MG63 (cell line): ENCODE measurements at regions not wholly inside any gene's neighbourhood (a gene's known extent, or its start where the extent isn't known, plus 50 kb on each side); places are given as distances from the start of the nearest gene placed in this dataset.
A peak's percentile ranks its signal among the peaks of the same experiment; 100 is the strongest.

Source experiments
- DNase-seq: peaks from one replicate; pipeline ENCODE4 v3.0.0-alpha.2; 2020
- H3K27me3 ChIP-seq: fragments of 250-450 bp; sonication (Bioruptor Pico); 2 replicates; pipeline ENCODE4 v1.5.1; 2020; ENCODE audit warnings: mild to moderate bottlenecking, moderate library complexity
- H3K36me3 ChIP-seq: fragments of 250-450 bp; sonication (Bioruptor Pico); 2 replicates; pipeline ENCODE4 v1.5.1; 2020; ENCODE audit warnings: mild to moderate bottlenecking, moderate library complexity
- H3K4me3 ChIP-seq: fragments of 250-450 bp; sonication (Bioruptor Pico); 2 replicates; pipeline ENCODE4 v1.5.1; 2020; ENCODE audit warnings: mild to moderate bottlenecking, moderate library complexity
- H3K9me3 ChIP-seq: fragments of 250-450 bp; sonication (Bioruptor Pico); 2 replicates; pipeline ENCODE4 v1.5.1; 2020; ENCODE audit warnings: mild to moderate bottlenecking, moderate library complexity

DNA sequence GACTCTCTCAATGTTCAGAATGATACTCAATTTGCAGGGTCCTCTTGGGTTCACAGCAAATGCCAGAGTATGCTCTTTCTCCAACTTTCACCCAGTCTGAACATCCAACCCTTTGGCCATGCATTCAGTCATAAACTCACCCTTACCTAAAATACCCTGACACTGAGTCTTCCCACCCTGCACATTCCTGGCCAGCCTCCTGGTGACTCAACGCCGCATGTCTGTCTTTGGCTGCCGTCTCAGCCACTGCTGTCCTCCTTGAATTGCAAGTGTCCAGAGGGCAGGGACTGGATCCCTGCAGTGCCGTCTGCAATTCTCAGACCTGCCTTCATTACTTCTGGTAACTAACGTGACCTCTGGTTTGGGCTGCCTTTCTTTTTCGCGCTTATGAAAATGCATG is 593.4 kb downstream of the QKI start:
- peak; percentile 45 for DNase-seq
- Histone ChIP-seq H3K4me3 (no peak overlapping the region), H3K36me3 (no peaks in the 10 kb centered on the region)

GRCh38 chr6:164006459-164006858 is 591.9 kb downstream of the QKI start:
- no peak for DNase-seq

More for the DNA sequence above, 593.4 kb downstream of the QKI start:
- no peaks in the 10 kb centered on the region for H3K27me3 ChIP-seq
- H3K9me3 ChIP-seq, result no peaks in the 10 kb centered on the region

GRCh38 chr6:164005004-164005711 is 590.6 kb downstream of the QKI start:
- no peaks in the 10 kb centered on the region for H3K27me3 ChIP-seq
- no peak for DNase-seq
- H3K9me3 ChIP-seq, result no peaks in the 10 kb centered on the region
- no peak overlapping the region for H3K4me3 ChIP-seq
- H3K36me3 ChIP-seq, result no peaks in the 10 kb centered on the region

More at GRCh38 chr6:164006459-164006858, 591.9 kb downstream of the QKI start:
- Histone ChIP-seq H3K4me3 (no peak overlapping the region), H3K27me3 (no peaks in the 10 kb centered on the region), H3K36me3 (no peaks in the 10 kb centered on the region), H3K9me3 (no peaks in the 10 kb centered on the region)

GRCh38 chr6:164000276-164000675 is 585.8 kb downstream of the QKI start:
- Histone ChIP-seq H3K9me3 (no peaks in the 10 kb centered on the region), H3K4me3 (no peak overlapping the region), H3K27me3 (no peaks in the 10 kb centered on the region), H3K36me3 (no peaks in the 10 kb centered on the region)
- DNase-seq, result no peak

GRCh38 chr6:163999475-164000125 is 585.1 kb downstream of the QKI start:
- no peaks in the 10 kb centered on the region for H3K36me3 ChIP-seq
- DNase-seq, result no peak

DNA sequence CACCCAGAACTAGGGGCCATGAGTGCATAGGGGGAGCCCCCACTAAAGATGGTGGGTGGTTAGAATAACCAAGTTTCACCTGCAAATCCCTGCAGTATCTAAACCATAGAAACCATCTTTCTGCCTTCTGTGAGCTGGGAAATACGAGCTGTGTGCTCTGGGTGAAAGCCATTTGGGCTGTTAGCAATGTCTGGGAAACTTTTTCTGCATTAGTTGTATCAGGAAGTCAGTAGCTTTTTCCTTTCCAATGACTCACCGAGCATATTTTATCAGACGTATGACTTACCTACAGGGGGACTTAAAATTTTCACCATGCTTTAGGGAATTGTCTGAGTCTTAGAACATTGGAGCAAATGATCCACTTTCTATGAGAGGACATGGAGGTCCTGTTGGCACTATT is 584.0 kb downstream of the QKI start:
- H3K4me3 ChIP-seq, result no peak overlapping the region
- no peaks in the 10 kb centered on the region for H3K9me3 ChIP-seq
- DNase-seq, result no peak
- H3K27me3 ChIP-seq, result no peaks in the 10 kb centered on the region
- H3K36me3 ChIP-seq, result no peaks in the 10 kb centered on the region

More at GRCh38 chr6:163999475-164000125, 585.1 kb downstream of the QKI start:
- H3K4me3 ChIP-seq, result no peak overlapping the region
- H3K9me3 ChIP-seq, result no peaks in the 10 kb centered on the region
- no peaks in the 10 kb centered on the region for H3K27me3 ChIP-seq

- H3K9me3 ChIP-seq, result no peaks in the 10 kb centered on the region
- no peak overlapping the region for H3K4me3 ChIP-seq
- no peak for DNase-seq
- no peaks in the 10 kb centered on the region for H3K27me3 ChIP-seq
- no peaks in the 10 kb centered on the region for H3K36me3 ChIP-seq
Measured at GRCh38 chr6:163996491-163996890, 582.0 kb downstream of the QKI start.

GRCh38 chr6:163994566-163994965 is 580.0 kb downstream of the QKI start:
- Histone ChIP-seq H3K27me3 (no peaks in the 10 kb centered on the region), H3K4me3 (no peak overlapping the region), H3K9me3 (no peaks in the 10 kb centered on the region), H3K36me3 (no peaks in the 10 kb centered on the region)
- DNase-seq, result no peak

- no peaks in the 10 kb centered on the region for H3K27me3 ChIP-seq
- H3K4me3 ChIP-seq, result no peak overlapping the region
- no peaks in the 10 kb centered on the region for H3K9me3 ChIP-seq
- H3K36me3 ChIP-seq, result no peaks in the 10 kb centered on the region
- DNase-seq, result no peak
Measured at GRCh38 chr6:163992701-163993100, 578.2 kb downstream of the QKI start.

DNA sequence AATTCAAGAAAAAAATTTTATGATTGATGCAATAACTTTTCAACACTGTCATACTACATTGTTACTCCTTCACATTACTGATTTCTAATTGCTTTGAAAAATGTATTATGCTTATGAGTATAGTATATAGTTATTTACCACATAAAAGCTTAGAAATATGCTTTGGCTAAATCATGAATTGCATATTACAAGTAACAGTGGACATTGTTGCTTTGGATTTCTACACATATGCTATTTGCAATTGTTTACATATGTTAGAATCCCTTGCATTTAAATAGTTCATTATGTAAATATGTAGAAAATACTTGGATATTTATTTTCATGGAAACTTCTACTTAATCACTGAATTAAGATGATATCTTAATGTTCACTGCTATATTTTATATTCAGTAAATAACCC is 577.5 kb downstream of the QKI start:
- DNase-seq, result no peak
- Histone ChIP-seq H3K27me3 (no peaks in the 10 kb centered on the region), H3K9me3 (no peaks in the 10 kb centered on the region), H3K4me3 (no peak overlapping the region), H3K36me3 (no peaks in the 10 kb centered on the region)

- H3K9me3 ChIP-seq, result no peaks in the 10 kb centered on the region
- DNase-seq, result no peak
- no peaks in the 10 kb centered on the region for H3K36me3 ChIP-seq
- no peak overlapping the region for H3K4me3 ChIP-seq
- H3K27me3 ChIP-seq, result no peaks in the 10 kb centered on the region
Measured at GRCh38 chr6:163991321-163991720, 576.8 kb downstream of the QKI start.

DNA sequence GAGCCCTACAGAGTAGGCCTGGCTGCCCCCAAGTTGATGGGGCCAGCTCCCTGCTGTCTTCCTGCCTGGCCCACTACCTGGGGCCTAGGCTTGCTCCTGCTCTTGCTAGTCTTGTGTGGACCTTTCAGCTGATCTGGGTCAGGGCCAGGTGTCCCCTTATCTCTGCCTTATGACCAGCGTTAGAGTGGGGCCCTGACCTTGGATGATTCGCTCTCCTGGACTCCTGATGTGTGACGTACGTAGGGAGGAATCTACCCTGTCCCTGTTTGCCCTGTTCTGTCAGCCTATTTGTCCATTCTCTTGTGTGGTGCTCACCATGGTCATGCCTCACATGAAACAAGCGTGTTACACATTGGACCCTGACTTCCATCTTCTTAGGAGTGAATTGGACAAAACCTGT is 571.8 kb downstream of the QKI start:
- H3K36me3 ChIP-seq, result no peaks in the 10 kb centered on the region
- H3K4me3 ChIP-seq, result no peak overlapping the region
- H3K9me3 ChIP-seq, result no peaks in the 10 kb centered on the region
- DNase-seq, result no peak
- no peaks in the 10 kb centered on the region for H3K27me3 ChIP-seq

DNA sequence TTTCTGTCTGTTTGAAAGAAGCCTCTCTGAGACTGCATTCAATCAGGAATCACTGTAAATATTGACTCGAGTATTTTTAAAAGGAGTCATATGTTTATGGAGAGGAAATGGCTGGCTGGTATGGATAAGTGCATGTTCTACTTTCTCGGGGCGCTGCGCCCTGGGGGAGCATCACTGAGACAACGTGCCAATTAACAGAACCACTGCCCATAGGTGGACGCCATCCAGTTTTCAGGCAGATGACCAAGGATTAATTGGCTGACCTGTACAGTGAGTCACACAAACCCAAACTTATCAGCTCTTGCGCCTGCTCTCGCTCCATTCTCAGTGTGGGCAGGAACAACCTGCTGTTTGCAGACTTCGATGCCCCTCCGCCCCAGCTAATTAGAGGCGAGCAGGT is 571.2 kb downstream of the QKI start:
- Histone ChIP-seq H3K9me3 (no peaks in the 10 kb centered on the region), H3K4me3 (no peak overlapping the region), H3K27me3 (no peaks in the 10 kb centered on the region), H3K36me3 (no peaks in the 10 kb centered on the region)
- peak; percentile 26 for DNase-seq

DNA sequence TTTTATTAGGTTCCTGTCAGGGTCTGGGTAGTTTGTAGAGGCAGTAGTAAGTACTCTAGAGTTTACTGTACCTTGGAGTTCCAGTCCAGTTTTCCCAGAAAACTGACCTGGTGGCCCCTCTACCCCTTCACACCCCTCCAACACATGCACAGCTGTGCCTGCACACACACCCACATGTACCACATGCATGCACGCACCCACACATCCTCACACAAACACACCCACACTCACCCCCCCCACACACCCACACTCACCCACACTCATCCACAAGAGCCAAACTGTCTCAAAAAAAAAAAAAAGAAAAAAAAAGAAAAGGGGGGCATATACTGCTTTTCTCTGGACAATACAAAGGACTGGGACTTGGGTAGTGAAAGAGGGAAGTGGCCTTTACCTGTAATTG is 570.5 kb downstream of the QKI start:
- H3K27me3 ChIP-seq, result no peaks in the 10 kb centered on the region
- H3K9me3 ChIP-seq, result no peaks in the 10 kb centered on the region
- H3K36me3 ChIP-seq, result no peaks in the 10 kb centered on the region
- DNase-seq, result no peak
- H3K4me3 ChIP-seq, result no peak overlapping the region

DNA sequence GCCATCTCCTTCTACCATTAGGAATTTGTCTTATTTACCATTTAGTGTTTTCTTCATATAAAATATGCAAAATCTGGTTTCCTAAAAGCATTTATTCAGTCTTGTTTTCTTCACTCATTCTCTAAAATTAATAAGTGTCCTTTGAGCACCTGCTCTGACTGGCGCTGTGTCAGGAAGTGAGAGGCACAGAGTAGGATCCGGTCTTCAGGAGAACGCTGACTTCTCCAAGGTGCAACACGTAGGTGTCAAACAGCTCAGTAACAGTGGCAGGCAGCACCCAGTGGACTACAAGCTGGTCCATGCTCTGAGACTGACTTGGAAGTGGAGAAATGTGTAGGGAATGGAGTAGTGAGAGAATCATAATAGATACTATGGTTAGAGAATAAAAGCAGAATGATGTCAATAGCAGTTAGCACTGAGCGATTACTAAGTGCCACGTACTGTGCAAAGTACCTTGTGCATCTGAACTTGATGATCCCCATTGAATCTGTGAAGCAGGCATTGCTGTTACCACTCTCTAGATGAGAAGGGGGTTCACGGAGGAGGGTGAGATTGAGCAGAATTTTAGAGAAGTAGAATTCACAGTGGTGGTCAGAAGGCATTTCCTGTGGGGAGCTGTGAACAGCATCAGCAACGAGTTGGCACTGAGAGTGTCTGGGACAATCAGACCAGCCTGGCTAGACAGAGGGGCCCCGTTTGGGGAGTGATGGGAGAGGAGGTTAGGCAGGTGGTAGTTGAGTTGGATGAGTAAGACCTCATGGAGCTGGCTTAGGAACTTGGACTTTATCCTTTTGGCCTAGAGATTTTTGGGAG is 569.8 kb downstream of the QKI start:
- no peaks in the 10 kb centered on the region for H3K9me3 ChIP-seq
- no peaks in the 10 kb centered on the region for H3K36me3 ChIP-seq
- DNase-seq, result no peak
- no peaks in the 10 kb centered on the region for H3K27me3 ChIP-seq
- H3K4me3 ChIP-seq, result no peak overlapping the region

DNA sequence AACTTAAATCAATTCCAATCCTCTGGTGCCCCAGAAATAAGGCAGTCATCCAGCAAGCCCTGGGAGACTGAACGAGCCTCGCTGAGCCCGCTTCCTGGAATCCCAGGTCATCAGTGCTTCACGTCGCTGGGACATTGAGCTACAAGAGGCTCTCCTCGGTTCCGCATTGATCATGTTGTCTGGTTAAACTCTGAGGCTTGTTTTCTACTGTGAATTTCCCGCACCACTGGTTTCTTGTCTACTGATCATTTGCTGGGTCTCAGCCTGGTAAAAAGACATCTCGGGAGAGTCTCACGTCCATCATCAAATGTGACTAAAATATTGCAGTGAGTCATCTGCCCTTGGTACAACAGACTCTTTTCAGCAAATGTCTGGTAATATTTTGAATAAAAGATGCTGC is 569.2 kb downstream of the QKI start:
- Histone ChIP-seq H3K4me3 (no peak overlapping the region), H3K9me3 (no peaks in the 10 kb centered on the region), H3K27me3 (no peaks in the 10 kb centered on the region), H3K36me3 (no peaks in the 10 kb centered on the region)
- no peak for DNase-seq

- no peaks in the 10 kb centered on the region for H3K9me3 ChIP-seq
- H3K27me3 ChIP-seq, result no peaks in the 10 kb centered on the region
- no peaks in the 10 kb centered on the region for H3K36me3 ChIP-seq
- H3K4me3 ChIP-seq, result no peak overlapping the region
- no peak for DNase-seq
Measured at GRCh38 chr6:163974322-163974721, 559.8 kb downstream of the QKI start.
